IPS-NIHi7 (cell line): ENCODE measurements at regions not wholly inside any gene's neighbourhood (a gene's known extent, or its start where the extent isn't known, plus 50 kb on each side); places are given as distances from the start of the nearest gene placed in this dataset.
A peak's percentile ranks its signal among the peaks of the same experiment; 100 is the strongest.

Source experiments
- DNase-seq: peaks from one replicate; pipeline ENCODE4 v3.0.0; 2012; ENCODE audit warnings: mixed read lengths; ENCODE audit errors: extremely low spot score

GRCh38 chr3:117756563-117756962 is 1047.0 kb downstream of the TUSC7 start:
- peak; percentile 17 for DNase-seq

GRCh38 chr3:117761703-117762620 is 1052.4 kb downstream of the TUSC7 start:
- peak; percentile 17 for DNase-seq

GRCh38 chr3:117762621-117763037 is 1053.0 kb downstream of the TUSC7 start:
- no peak for DNase-seq

GRCh38 chr3:117763561-117763960 is 1054.0 kb downstream of the TUSC7 start:
- no peak for DNase-seq

GRCh38 chr3:117768581-117768980 is 1059.0 kb downstream of the TUSC7 start:
- no peak for DNase-seq

- no peak for DNase-seq
Observed at GRCh38 chr3:117774130-117774529, 1064.6 kb downstream of the TUSC7 start.

DNA sequence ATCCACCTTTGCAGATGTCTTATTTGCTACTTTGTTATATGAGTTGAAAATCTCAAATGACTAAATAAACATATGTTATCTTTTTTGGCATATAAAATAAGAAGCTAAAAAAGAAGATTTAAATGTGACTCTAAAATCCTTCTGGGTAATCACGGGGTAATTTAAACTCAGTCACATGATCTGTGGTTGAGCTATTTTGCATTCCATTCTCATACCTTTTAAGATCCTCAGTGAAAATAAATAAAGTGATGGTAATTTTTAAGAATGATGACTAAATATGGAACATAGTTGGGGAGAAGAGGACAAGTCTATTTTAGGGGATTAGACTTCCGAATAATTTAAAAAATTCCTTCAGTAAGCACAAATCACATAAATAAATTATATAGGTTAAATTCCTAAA is 1076.8 kb downstream of the TUSC7 start:
- DNase-seq: no peak

DNA sequence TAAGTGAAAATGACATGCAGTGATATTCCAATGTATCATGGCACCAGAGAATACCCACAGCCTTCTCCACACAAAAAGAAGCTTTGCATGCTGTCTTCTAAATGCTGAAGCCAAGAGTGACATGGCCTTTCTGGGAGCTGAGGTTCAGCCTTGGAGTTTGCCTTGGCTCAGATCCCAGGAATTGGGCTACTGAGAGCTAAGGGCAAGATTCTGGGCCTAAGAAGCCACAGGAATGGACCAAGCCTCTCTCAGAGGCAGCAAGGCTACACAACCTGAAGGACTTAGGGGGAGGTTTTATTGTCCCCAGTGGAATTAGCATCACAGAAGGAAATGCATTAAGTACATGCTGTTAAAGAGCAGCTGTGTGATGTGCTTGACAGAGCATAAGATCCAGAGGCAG is 1078.5 kb downstream of the TUSC7 start:
- peak; percentile 13 for DNase-seq

DNA sequence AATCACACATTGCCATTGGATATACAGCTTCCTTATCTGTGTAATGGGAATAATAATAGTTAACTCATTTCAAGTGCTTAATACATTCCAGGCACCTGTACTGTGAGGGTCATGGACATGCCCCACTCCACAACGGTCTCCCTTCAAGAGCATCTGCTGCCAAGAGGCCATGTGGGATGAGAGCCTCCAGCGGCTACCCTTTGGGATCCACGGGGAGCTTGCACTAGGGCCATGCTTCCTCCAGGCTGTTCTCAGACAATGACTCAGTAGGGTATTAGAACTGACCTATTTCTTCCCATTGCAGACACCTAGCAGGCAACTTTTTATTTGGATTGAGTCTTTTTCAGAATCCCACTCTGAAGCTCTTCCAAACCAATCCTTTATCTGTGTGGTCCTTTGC is 1078.9 kb downstream of the TUSC7 start:
- DNase-seq: peak; percentile 12

- peak; percentile 44 for DNase-seq
Observed at GRCh38 chr3:117790235-117790987, 1080.8 kb downstream of the TUSC7 start.

DNA sequence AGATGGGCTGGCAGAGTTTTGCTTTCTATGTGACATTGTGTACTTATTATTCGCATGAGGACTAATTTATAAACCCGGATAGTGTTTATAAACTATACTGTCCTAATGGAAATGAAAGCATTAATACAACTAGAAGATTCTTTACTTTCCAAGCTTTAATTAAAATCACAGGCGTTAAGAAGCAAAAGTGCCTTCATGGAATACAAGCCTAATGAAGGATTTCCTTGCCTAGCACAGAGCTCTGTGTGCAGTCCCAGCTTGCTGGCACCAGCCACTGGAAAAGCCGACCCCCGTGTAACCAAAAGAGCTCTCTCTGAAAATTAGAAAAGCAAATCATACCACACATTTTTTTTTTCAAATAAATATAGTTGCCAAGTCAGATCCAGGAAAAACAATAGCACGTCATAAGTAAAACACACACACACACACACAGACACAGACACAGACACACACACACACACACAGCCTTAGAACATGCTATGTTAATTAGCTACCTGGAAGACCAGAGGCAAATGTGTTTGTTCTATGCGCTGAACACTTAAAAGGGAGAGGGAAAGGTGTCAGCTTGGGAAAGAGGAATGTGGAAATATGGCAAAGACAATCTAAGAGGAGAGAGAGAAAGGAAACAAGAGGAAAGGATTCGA is 1084.2 kb downstream of the TUSC7 start:
- no peak for DNase-seq

- DNase-seq: no peak
Observed at GRCh38 chr3:117798221-117798620, 1088.6 kb downstream of the TUSC7 start.

DNA sequence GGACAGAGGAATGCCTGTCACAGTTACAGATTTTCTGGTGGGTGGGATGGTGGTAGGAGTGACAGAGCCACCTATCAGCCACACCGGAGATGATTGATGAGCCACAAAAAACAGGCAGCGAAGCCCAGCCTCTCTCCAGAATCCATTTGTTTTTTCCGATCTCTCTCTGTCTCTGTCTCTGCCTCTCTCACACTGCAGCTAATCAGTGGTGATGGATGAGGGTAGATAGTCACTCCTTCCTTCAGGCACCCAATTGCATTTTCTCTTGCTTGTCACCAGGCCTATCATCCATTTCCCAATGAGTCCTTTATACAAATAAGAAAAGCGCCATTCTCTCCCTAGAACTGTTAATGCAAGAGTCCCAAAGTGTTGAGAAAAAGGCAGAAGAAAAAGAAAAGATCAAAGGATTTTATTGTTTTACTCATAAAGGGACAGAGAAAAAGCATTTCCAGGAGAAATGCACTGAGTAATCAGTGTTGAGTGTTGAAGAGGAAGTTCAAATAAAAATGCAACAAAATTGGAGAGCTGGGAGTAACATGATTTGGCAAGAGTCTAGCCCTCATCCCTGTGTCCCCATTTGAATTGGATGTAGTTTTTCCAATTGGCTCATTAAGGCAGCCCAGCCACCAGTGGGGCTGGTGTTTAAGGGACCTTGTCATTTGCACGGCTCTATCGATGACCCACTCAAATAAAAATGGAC is 1089.3 kb downstream of the TUSC7 start:
- no peak for DNase-seq

DNA sequence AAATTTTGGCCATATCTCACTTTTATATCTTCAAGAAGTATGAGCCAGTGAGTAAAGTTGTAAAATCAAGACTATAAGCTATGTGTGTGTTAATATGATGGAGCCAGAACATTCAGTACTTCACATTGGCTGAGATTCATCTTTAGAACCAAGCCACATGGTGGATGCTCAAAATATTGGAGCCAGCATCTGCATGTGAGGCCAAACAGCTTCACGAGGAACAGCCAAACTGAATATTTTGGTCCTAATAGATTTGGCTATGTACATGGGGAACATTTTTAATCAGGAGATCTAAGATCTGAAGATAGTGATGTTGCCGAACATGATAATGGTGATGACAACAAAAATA is 1089.8 kb downstream of the TUSC7 start:
- DNase-seq: no peak

GRCh38 chr3:117801912-117802239 is 1092.3 kb downstream of the TUSC7 start:
- DNase-seq: peak; percentile 40

GRCh38 chr3:117809186-117810081 is 1099.9 kb downstream of the TUSC7 start:
- no peak for DNase-seq

- DNase-seq: no peak
Observed at GRCh38 chr3:117811786-117812185, 1102.2 kb downstream of the TUSC7 start.

DNA sequence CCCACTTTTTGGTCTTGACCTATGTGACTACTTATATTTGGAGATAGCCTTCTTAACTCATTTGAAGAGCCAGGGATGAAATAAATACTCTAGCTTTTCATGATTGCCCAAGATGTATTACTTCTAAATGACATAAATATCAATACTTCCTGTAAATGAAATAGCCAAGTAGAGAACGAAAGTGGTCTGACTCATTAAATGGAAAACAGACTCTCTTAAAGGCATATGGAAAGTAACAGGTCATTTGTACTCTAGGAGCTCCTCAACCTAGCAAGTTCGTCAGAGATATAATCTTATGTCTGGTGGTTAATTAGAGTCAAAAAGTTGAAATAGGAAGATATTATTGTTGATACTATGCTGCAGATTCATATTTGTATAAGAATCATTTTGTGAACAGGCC is 1105.4 kb downstream of the TUSC7 start:
- no peak for DNase-seq

GRCh38 chr3:117817103-117817502 is 1107.5 kb downstream of the TUSC7 start:
- no peak for DNase-seq

GRCh38 chr3:117818592-117818991 is 1109.0 kb downstream of the TUSC7 start:
- no peak for DNase-seq
